ENCODE measurements at regions not wholly inside any gene's neighbourhood (a gene's known extent, or its start where the extent isn't known, plus 50 kb on each side); places are given as distances from the start of the nearest gene placed in this dataset.

GRCh38 chr12:58066296-58066695 is 124.9 kb downstream of the ATP23 start:
- no peaks in the 10 kb centered on the region for H3K36me3 ChIP-seq
- no peak overlapping the region for H3K27ac ChIP-seq
- intact Hi-C loops (cut with DNase I) = no loop called here
- no peaks in the 10 kb centered on the region for H3K9me3 ChIP-seq
- H3K4me3 ChIP-seq = no peak overlapping the region
- H3K4me1 ChIP-seq = peaks cover 0 to 4% (median 0%) of the 10 kb centered on the region in 9 donors
- ATAC-seq (no peak), DNase-seq (no peak)
- H3K27me3 ChIP-seq = no peaks in the 10 kb centered on the region
- TF ChIP-seq CTCF (IDR thresholded peaks at IDR 0.05) = no peak

- TF ChIP-seq CTCF (IDR thresholded peaks at IDR 0.05) = no peak
- DNase-seq = no peak
- Histone ChIP-seq H3K27ac (no peak overlapping the region), H3K36me3 (no peaks in the 10 kb centered on the region), H3K4me3 (no peak overlapping the region), H3K4me1 (peaks cover 0 to 4% (median 0%) of the 10 kb centered on the region in 9 donors), H3K9me3 (no peaks in the 10 kb centered on the region), H3K27me3 (no peaks in the 10 kb centered on the region)
- intact Hi-C loops (cut with DNase I) = no loop called here
- 0 to 2% methylated on average over 1 of the region's 1 CpG for WGBS, 2 donors
- no peak for ATAC-seq
Measured at GRCh38 chr12:58067610-58068387, 126.4 kb downstream of the ATP23 start.

- H3K4me1 ChIP-seq = peaks cover 0 to 4% (median 0%) of the 10 kb centered on the region in 9 donors
- H3K4me3 ChIP-seq = no peak overlapping the region
- DNase-seq (no peak), ATAC-seq (no peak)
- TF ChIP-seq CTCF (IDR thresholded peaks at IDR 0.05) = no peak
- no peaks in the 10 kb centered on the region for H3K36me3 ChIP-seq
- intact Hi-C loops (cut with DNase I) = no loop called here
- H3K9me3 ChIP-seq = no peaks in the 10 kb centered on the region
- no peak overlapping the region for H3K27ac ChIP-seq
- H3K27me3 ChIP-seq = no peaks in the 10 kb centered on the region
Measured at GRCh38 chr12:58068706-58069105, 127.3 kb downstream of the ATP23 start.

DNA sequence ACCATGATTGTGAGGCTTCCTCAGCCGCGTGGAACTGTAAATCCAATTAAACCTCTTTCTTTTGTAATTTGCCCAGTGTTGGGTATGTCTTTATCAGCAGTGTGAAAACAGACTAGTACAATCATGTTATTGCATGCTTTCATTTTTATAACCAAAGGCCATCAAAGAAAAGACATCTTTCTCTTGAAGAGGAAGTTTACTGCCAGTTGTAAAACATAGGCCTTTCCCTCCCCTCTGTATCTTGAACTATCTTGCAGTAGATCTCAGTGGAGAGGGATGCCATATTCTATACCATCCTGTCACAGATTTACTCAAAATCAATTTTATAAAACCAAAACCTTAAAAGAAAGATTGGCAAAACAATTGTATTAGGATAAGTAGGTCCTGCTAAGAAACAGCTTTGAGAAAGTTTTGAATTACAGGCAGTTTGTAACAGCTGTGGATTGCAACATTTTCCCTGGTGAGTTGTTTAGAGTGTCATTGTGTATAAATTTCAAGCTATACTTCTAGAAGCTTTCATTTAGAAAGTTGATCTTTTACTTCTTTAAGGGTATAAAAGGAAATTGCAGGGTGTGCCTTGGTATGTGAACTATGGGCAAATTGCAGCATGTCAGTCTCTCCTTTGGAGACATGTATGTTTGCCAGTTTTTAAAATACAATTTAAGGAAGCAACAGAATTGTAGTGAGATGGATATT is 128.0 kb downstream of the ATP23 start:
- H3K9me3 ChIP-seq = no peaks in the 10 kb centered on the region
- DNase-seq = no peak
- no peak for ATAC-seq
- H3K4me3 ChIP-seq = no peak overlapping the region
- intact Hi-C loops (cut with DNase I) = no loop called here
- WGBS, 2 donors = 94 to 95% methylated on average over 2 of the region's 2 CpGs
- peaks cover 0 to 4% (median 0%) of the 10 kb centered on the region in 9 donors for H3K4me1 ChIP-seq
- H3K27ac ChIP-seq = no peak overlapping the region
- no peak for TF ChIP-seq CTCF (IDR thresholded peaks at IDR 0.05)
- H3K36me3 ChIP-seq = no peaks in the 10 kb centered on the region
- H3K27me3 ChIP-seq = no peaks in the 10 kb centered on the region
